ENCODE measurements at regions not wholly inside any gene's neighbourhood (a gene's known extent, or its start where the extent isn't known, plus 50 kb on each side); places are given as distances from the start of the nearest gene placed in this dataset.

- TF ChIP-seq CTCF (IDR thresholded peaks at IDR 0.05; ENCODE audit: insufficient read depth, low read length, poor library complexity, severe bottlenecking) = no peak
- TF ChIP-seq EZH2phosphoT487 (conservative IDR thresholded peaks at IDR 0.05; ENCODE audit: low read length) = no peak
Observed at GRCh38 chr9:89695441-89695891, 90.7 kb downstream of the GADD45G start.

Data from SU-DHL-6 (cell line).